ENCODE measurements at regions not wholly inside any gene's neighbourhood (a gene's known extent, or its start where the extent isn't known, plus 50 kb on each side); places are given as distances from the start of the nearest gene placed in this dataset.

GRCh38 chr6:91341473-91341872 is 754.6 kb upstream of the MAP3K7 start:
- Histone ChIP-seq H3K27ac (no peak overlapping the region), H3K4me1 (no peaks in the 10 kb centered on the region), H3K4me2 (no peak overlapping the region), H3K4me3 (no peak overlapping the region), H3K9me3 (no peaks in the 10 kb centered on the region)
- FAIRE-seq (no peak), ATAC-seq (no peak), DNase-seq (ENCODE audit: low read depth in 1 of 2, low spot score in 1 of 2) (no peak)
- TF ChIP-seq JUN (IDR thresholded peaks at IDR 0.05), result no peak
- TF ChIP-seq ATOH8 (CRISPR knock-in tag; IDR thresholded peaks at IDR 0.05; ENCODE audit: low read depth), result no peak
- no peak for TF ChIP-seq MAX (IDR thresholded peaks at IDR 0.05)
- no peak for TF ChIP-seq TP53 (CRISPR knock-in tag; IDR thresholded peaks at IDR 0.05)
- TF ChIP-seq HES2 (IDR thresholded peaks at IDR 0.05), result no peak
- TF ChIP-seq ZNF302 (CRISPR knock-in tag; IDR thresholded peaks at IDR 0.05), result no peak
- TF ChIP-seq FOXS1 (CRISPR knock-in tag; IDR thresholded peaks at IDR 0.05), result no peak
- TF ChIP-seq HOXB13 (CRISPR knock-in tag; IDR thresholded peaks at IDR 0.05; ENCODE audit: low read depth), result no peak
- no peak for TF ChIP-seq POLR2A (IDR thresholded peaks at IDR 0.05; ENCODE audit: low read length)
- TF ChIP-seq FOSB (CRISPR knock-in tag; IDR thresholded peaks at IDR 0.05), result no peak
- TF ChIP-seq SREBF2 (IDR thresholded peaks at IDR 0.05), result no peak
- no peak for TF ChIP-seq HEYL (CRISPR knock-in tag; IDR thresholded peaks at IDR 0.05)
- no peak for TF ChIP-seq USF2 (IDR thresholded peaks at IDR 0.05)
- no peak for TF ChIP-seq RAD21 (conservative IDR thresholded peaks at IDR 0.05 in 1 of 2, IDR thresholded peaks at IDR 0.05 in 1 of 2)
- no peak for TF ChIP-seq NPAS2 (CRISPR knock-in tag; IDR thresholded peaks at IDR 0.05; ENCODE audit: borderline replicate concordance)
- no peak for TF ChIP-seq TFCP2L1 (CRISPR knock-in tag; IDR thresholded peaks at IDR 0.05)
- 3% methylated on average over 3 of the region's 3 CpGs for WGBS (ENCODE audit: missing lambda C conversion rate)
- POLR2A ChIA-PET, result no interaction called here
- CTCF ChIA-PET, result no interaction called here

- FAIRE-seq (no peak), ATAC-seq (no peak), DNase-seq (ENCODE audit: low read depth in 1 of 2, low spot score in 1 of 2) (no peak)
- no peaks in the 10 kb centered on the region for H3K9me3 ChIP-seq
- TF ChIP-seq SMC3 (IDR thresholded peaks at IDR 0.05), result no peak
- TF ChIP-seq NPAS2 (CRISPR knock-in tag; IDR thresholded peaks at IDR 0.05; ENCODE audit: borderline replicate concordance), result no peak
- no peak for TF ChIP-seq HEYL (CRISPR knock-in tag; IDR thresholded peaks at IDR 0.05)
- no peak for TF ChIP-seq SREBF2 (IDR thresholded peaks at IDR 0.05)
- no peak for TF ChIP-seq EP300 (IDR thresholded peaks at IDR 0.05)
- TF ChIP-seq CTCF (IDR thresholded peaks at IDR 0.05), result no peak
- no peak for TF ChIP-seq JUN (IDR thresholded peaks at IDR 0.05)
- TF ChIP-seq GATA3 (IDR thresholded peaks at IDR 0.05; ENCODE audit: borderline replicate concordance), result no peak
- no peak for TF ChIP-seq MAFK (IDR thresholded peaks at IDR 0.05; ENCODE audit: partially characterized antibody)
- TF ChIP-seq RAD21 (conservative IDR thresholded peaks at IDR 0.05 in 1 of 2, IDR thresholded peaks at IDR 0.05 in 1 of 2), result no peak
- no peak for TF ChIP-seq POLR2AphosphoS2 (conservative IDR thresholded peaks at IDR 0.05; ENCODE audit: low read length)
- no peak for TF ChIP-seq ESRRA (IDR thresholded peaks at IDR 0.05; ENCODE audit: borderline replicate concordance, low read length)
- TF ChIP-seq MAZ (IDR thresholded peaks at IDR 0.05; ENCODE audit: borderline replicate concordance, low read depth, low read length), result no peak
- no peak for TF ChIP-seq USF2 (IDR thresholded peaks at IDR 0.05)
- no peak overlapping the region for H3K4me2 ChIP-seq
- ChIA-PET CTCF (no interaction called here), POLR2A (no interaction called here)
- H3K4me1 ChIP-seq, result no peaks in the 10 kb centered on the region
- no peak overlapping the region for H3K4me3 ChIP-seq
- H3K27ac ChIP-seq, result no peak overlapping the region
- WGBS (ENCODE audit: missing lambda C conversion rate), result 19% methylated on average over 3 of the region's 3 CpGs
These were observed 754.1 kb upstream of the MAP3K7 start for GRCh38 chr6:91340896-91341395.
